HEK293 (cell line): ENCODE measurements at regions not wholly inside any gene's neighbourhood (a gene's known extent, or its start where the extent isn't known, plus 50 kb on each side); places are given as distances from the start of the nearest gene placed in this dataset.

Source experiments
- BCL11B ChIP-seq: fragments of 450-650 bp; formaldehyde crosslinking; IDR thresholded peaks from 2 replicates; pipeline ENCODE4 v1.5.1; 2016; ENCODE audit warnings: low read depth, missing biosample characterization, missing genetic modification characterization
- CTCF ChIP-seq: fragments of 450-650 bp; formaldehyde crosslinking; IDR thresholded peaks from 2 replicates; pipeline ENCODE4 v1.5.1; 2016; ENCODE audit warnings: missing biosample characterization, missing genetic modification characterization
- GLI2 ChIP-seq: fragments of 450-650 bp; formaldehyde crosslinking; IDR thresholded peaks from 2 replicates; pipeline ENCODE4; 2017; ENCODE audit warnings: missing biosample characterization, missing genetic modification characterization, low read depth, borderline replicate concordance
- KLF9 ChIP-seq: fragments of 450-650 bp; formaldehyde crosslinking; IDR thresholded peaks from 2 replicates; pipeline ENCODE4 v1.5.1; 2016; ENCODE audit warnings: missing biosample characterization, missing genetic modification characterization, low read depth
- SALL2 ChIP-seq: fragments of 450-650 bp; formaldehyde crosslinking; IDR thresholded peaks from 2 replicates; pipeline ENCODE4 v1.5.0; 2017; ENCODE audit warnings: missing biosample characterization, mild to moderate bottlenecking, missing genetic modification characterization, borderline replicate concordance
- TRIM28 ChIP-seq: IDR thresholded peaks from 2 replicates; pipeline ENCODE4 v1.6.1; 2011; ENCODE audit warnings: low read length, control low read depth, borderline replicate concordance
- ZBTB26 ChIP-seq: fragments of 450-650 bp; formaldehyde crosslinking; optimal IDR thresholded peaks from 2 replicates; pipeline ENCODE3; 2016; ENCODE audit warnings: missing biosample characterization, mild to moderate bottlenecking, missing genetic modification characterization
- ZNF174 ChIP-seq: fragments of 450-650 bp; formaldehyde crosslinking; IDR thresholded peaks from 2 replicates; pipeline ENCODE4 v1.5.0; 2017; ENCODE audit warnings: missing biosample characterization, mild to moderate bottlenecking, missing genetic modification characterization
- ZNF184 ChIP-seq: fragments of 450-650 bp; IDR thresholded peaks from 2 replicates; pipeline ENCODE4 v1.5.1; 2018; ENCODE audit warnings: missing biosample characterization, mild to moderate bottlenecking, missing genetic modification characterization
- ZNF214 ChIP-seq: fragments of 450-650 bp; formaldehyde crosslinking; IDR thresholded peaks from 2 replicates; pipeline ENCODE4 v1.5.1; 2017; ENCODE audit warnings: missing biosample characterization, mild to moderate bottlenecking, missing genetic modification characterization, borderline replicate concordance
- ZNF324 ChIP-seq: fragments of 450-650 bp; formaldehyde crosslinking; IDR thresholded peaks from 2 replicates; pipeline ENCODE4 v1.5.1; 2016; ENCODE audit warnings: missing biosample characterization, missing genetic modification characterization
- ZNF366 ChIP-seq: fragments of 450-650 bp; formaldehyde crosslinking; conservative IDR thresholded peaks from 2 replicates; pipeline ENCODE4 v1.5.1; 2016; ENCODE audit warnings: missing biosample characterization, missing genetic modification characterization
- ZNF76 ChIP-seq: fragments of 450-650 bp; formaldehyde crosslinking; IDR thresholded peaks from 2 replicates; pipeline ENCODE4; 2016; ENCODE audit warnings: low read depth, missing biosample characterization, missing genetic modification characterization, borderline replicate concordance
- ZNF843 ChIP-seq: fragments of 450-650 bp; formaldehyde crosslinking; IDR thresholded peaks from 2 replicates; pipeline ENCODE4 v1.5.1; 2016; ENCODE audit warnings: missing biosample characterization, missing genetic modification characterization

GRCh38 chr12:88778064-88778463 lies 197.8 kb upstream of the KITLG start:
- TF ChIP-seq CTCF (tag by site-specific recombination): no peak
- TF ChIP-seq ZNF214: no peak
- no peak for TF ChIP-seq ZNF174
- no peak for TF ChIP-seq KLF9 (tag by site-specific recombination)
- TF ChIP-seq ZNF843 (tag by site-specific recombination): no peak
- TF ChIP-seq ZNF324 (tag by site-specific recombination): no peak
- TF ChIP-seq ZBTB26 (tag by site-specific recombination): no peak
- no peak for TF ChIP-seq ZNF366
- TF ChIP-seq BCL11B (tag by site-specific recombination): no peak
- TF ChIP-seq ZNF76 (tag by site-specific recombination): no peak
- no peak for TF ChIP-seq TRIM28
- no peak for TF ChIP-seq ZNF184 (tag by site-specific recombination)
- no peak for TF ChIP-seq SALL2
- TF ChIP-seq GLI2 (tag by site-specific recombination): no peak
